GM18499 (cell line): ENCODE measurements at regions not wholly inside any gene's neighbourhood (a gene's known extent, or its start where the extent isn't known, plus 50 kb on each side); places are given as distances from the start of the nearest gene placed in this dataset.
"Not testable (repeated sequence)": the region's sequence is repeated elsewhere in the genome, so short reads cannot be mapped to it uniquely, and the experiment has no call there.

Experiments used
- ATAC-seq: cut with Tn5 transposase; IDR thresholded peaks from one replicate; pipeline ENCODE4 v1.9.1; 2021; ENCODE audit warnings: moderate number of reproducible peaks; ENCODE audit not compliant: insufficient read depth, unreplicated experiment

DNA sequence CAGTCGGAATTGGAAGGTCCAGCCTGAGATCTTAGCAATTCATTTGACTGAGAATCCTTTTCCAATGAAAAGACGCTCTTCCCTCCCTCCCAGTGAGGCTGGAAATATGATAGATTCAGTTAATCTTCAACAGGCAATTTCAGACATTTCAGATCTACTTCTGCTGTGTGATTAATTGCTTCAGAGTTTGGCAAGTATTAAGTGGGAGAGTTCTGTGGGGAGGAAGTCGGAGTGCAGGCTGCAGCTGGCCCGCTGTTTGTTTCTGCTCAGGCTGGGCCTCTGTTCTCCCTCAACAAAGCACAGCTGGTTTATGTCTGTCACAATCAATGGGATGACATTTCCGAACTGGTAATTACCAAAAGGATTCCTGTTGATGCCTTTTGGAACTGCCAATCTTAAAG lies 178.2 kb downstream of the NDFIP2 start:
- ATAC-seq, result no peak

DNA sequence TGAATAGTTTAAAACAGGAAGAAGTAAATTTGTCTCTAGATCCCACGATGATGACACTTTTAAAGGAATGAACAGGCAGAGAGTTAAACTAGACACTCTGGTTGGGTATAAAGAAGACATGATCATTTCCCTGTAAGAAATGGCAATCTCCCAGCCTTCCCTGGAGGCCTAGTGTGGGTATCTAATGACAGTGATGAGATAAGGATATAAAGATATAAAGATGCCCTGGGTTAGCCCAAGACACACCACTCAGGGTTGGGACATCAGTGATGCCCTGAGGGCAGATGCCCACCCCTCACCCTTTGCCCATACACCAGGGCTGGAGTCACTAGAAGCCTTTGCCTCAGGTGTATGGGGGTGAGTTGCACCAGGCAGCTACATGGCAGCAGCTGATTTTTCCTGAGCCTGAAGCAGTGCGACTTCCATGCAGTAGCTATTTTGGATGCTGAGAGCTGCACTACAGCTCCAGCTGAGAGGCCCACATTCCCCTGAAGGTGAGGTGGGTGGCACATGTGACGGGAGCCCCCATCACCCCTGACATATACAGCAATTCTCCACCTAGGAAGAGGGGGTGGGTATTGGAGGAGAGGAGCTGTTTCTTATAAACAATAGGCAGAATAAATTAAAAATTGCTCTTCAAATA lies 177.5 kb downstream of the NDFIP2 start:
- no peak for ATAC-seq

DNA sequence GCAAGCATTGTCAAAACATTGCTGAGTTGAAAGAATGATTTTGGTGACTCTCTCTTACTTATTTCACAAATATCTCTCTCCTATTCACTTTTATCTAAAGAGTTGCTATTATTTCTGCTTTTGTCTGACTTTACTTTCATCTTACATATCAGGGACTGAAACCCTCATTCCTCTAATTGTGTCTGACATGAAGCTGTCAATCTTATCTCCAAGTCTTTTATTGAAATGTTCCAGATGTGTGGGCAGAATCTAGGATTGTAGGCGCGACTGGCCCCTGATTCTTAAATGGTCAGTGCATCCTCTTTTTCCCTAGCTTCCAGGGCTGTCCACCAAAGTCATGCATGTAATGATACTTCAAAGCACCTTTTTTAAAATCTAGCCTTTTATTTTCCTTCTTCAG lies 174.6 kb downstream of the NDFIP2 start:
- ATAC-seq, result no peak

GRCh38 chr13:79654520-79654919 lies 173.6 kb downstream of the NDFIP2 start:
- ATAC-seq, result no peak

- ATAC-seq, result no peak
These were observed 169.7 kb downstream of the NDFIP2 start for GRCh38 chr13:79650688-79651087.

GRCh38 chr13:79648191-79648590 lies 167.2 kb downstream of the NDFIP2 start:
- ATAC-seq, result no peak

GRCh38 chr13:79647533-79647932 lies 166.6 kb downstream of the NDFIP2 start:
- ATAC-seq, result no peak

DNA sequence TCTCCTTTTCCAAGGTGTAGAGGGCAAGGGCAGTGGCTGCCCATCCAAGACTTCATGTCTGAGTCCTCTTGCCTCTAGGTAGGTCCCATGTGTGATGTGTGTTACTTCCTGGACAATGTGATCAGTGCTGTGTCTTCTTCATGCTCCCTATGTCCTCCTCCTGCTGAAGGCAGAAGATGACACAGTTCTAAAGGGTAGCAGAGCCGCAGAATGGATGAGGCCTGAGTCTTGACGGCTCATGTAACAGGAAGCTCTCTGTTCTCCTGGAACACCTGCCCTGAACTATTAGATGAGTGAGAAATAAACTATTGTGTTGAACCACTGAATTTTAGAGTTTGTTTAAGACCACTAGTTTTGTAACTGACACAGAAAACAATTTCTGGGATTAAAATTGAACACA lies 165.9 kb downstream of the NDFIP2 start:
- ATAC-seq, result no peak

DNA sequence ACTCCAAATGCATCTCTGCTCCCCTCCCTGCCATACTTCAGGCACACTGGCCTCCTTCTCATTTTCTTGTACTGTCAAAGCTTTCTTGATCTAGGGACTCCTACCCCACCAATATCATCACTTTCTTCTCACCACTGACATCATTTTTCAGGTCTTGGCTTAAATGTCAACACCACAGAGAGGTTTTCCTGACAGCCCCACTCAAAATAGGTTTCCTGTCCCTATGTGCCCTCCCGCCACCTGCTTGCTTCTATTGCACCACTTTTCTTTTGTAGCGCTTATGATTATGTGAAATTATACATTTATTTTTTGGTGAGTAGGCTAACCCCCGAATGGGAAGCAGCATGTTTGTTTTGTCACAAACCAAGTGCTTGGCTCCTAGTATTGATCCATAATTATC lies 164.6 kb downstream of the NDFIP2 start:
- no peak for ATAC-seq

DNA sequence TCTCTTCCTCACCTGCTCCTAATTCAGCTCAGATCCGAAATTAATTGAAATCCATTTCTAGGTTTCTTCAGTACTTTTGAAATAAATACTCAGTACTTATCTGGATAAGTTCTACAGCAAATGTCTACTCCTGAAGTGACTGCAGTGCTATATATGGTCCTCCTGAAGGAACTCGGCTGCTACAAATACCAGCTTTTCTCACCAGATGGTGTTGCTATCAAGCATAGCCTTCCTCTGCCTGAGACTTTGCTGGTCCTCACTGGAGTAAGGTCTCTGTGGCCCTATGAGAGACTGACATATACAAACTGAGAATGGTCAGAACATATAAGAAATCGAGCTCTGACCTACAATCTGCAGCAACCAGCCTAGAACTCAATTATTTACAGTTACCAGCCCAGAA lies 161.6 kb downstream of the NDFIP2 start:
- no peak for ATAC-seq

GRCh38 chr13:79637133-79637763 lies 156.3 kb downstream of the NDFIP2 start:
- no peak for ATAC-seq

- no peak for ATAC-seq
These were observed 150.2 kb downstream of the NDFIP2 start for GRCh38 chr13:79631051-79631659.

DNA sequence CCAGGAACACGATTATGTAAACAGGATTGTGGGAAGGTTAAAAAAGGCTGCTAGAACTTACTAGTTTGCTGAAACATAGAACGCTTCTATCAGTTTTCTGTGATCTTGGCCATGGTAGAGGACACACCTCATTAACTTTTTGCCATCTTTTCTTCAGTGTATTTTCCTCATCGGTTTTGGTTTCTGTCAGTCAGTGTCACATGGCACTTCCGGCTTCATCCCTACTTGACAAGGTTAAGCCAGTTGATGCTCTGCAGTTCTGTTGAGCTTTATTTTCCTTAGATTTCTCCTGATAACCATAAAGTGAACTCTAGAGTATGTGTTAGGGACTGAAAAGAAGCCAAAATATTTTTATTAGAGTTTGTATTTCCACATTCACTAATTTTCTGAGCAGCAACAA lies 147.5 kb downstream of the NDFIP2 start:
- ATAC-seq, result no peak

- no peak for ATAC-seq
These were observed 146.0 kb downstream of the NDFIP2 start for GRCh38 chr13:79626924-79627323.

- ATAC-seq, result no peak
These were observed 144.6 kb downstream of the NDFIP2 start for GRCh38 chr13:79625517-79625916.

- no peak for ATAC-seq
These were observed 140.9 kb downstream of the NDFIP2 start for GRCh38 chr13:79621902-79622301.

DNA sequence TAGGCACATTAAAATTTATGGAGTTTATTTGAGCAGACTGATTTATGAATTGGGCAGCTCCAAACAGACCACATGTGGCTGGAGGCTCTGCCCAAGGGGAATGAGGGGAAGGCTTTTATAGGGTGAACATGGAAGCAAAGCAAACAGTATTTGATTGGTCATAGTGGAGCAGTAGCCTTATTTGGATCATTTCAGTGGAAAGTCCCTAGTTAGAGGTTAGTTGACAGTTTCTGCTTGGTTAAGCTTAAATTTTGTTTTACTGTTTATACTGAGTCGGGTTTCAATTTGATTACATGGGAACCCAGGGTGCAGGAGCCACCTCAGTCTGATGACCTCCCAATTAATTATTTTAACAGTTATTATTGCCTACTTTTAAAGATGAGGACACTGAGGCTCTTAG lies 140.5 kb downstream of the NDFIP2 start:
- no peak for ATAC-seq

GRCh38 chr13:79614250-79614918 lies 133.4 kb downstream of the NDFIP2 start:
- ATAC-seq, result no peak

DNA sequence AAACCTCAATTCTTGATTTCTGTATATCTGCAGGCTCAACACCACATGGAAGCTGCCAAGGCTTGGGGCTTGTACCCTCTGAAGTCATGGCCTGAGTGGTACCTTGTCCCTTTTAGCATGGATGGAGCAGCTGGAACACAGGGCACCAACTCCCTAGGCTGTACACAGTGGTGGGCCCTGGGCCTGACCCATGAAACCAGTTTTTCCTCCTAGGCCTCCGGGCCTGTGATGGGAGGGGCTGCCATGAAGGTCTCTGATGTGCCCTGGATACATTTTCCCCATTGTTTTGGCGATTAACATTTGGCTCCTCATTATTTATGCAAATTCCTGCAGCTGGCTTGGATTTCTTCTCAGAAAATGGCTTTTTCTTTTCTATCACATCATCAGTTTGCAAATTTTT lies 131.6 kb downstream of the NDFIP2 start:
- no peak for ATAC-seq

DNA sequence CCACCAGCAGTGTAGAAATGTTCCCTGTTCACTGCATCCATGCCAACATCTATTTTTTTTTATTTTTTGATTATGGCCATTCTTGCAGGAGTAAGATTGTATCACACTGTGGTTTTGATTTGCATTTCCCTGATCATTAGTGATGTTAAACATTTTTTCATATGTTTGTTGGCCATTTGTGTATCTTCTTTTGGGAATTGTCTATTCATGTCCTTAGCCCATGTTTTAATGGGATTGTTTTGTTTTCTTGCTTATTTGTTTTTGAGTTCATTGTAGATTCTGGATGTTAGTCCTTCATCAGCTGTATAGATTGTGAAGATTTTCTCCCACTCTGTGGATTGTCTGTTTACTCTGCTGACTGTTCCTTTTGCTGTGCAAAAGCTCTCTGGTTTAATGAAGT lies 126.9 kb downstream of the NDFIP2 start:
- ATAC-seq, result not testable (repeated sequence)
